ENCODE measurements at regions not wholly inside any gene's neighbourhood (a gene's known extent, or its start where the extent isn't known, plus 50 kb on each side); places are given as distances from the start of the nearest gene placed in this dataset.
"Not testable (repeated sequence)": the region's sequence is repeated elsewhere in the genome, so short reads cannot be mapped to it uniquely, and the experiment has no call there.

DNA sequence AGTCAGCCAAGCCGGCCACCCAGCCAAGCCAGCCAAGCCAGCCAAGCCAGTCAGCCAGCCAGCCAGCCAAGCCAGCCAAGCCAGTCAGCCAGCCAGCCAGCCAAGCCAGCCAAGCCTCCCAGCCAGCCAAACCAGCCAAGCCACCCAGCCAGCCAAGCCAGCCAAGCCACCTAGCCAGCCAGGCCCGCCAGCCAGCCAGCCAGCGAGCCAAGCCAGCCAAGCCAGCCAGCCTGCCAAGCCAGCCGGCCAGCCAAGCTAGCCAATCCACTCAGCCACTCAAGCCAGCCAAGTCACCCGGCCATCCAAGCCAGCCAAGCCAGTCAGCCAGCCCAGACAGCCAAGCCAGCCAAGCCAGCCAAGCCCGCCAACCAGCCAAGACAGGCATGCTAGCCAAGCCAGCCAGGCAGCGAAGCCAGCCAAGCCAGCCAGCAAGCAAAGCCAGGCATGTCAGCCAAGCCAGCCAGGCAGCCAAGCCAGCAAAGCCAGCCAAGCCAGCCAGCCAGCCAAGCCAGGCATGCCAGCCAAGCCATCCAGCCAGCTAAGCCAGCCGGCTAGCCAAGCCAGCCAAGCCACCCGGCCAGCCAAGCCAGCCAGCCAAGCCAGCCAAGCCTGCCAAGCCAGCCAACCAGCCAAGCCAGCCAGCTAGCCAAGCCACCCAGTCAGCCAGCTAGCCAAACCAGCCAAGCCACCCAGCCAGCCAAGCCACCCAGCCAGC, 351.2 kb upstream of the PLGLB2 start:
- not testable (repeated sequence) for H3K9ac ChIP-seq (ENCODE audit: low read depth in 1 of 2, low read length in 2 of 2); H3K4me1 ChIP-seq (ENCODE audit: control insufficient read depth in 1 of 2, insufficient read depth in 2 of 2, low read length in 2 of 2); H3K4me3 ChIP-seq (ENCODE audit: low read depth in 1 of 2, low read length in 2 of 2); H3K36me3 ChIP-seq (ENCODE audit: control insufficient read depth in 1 of 2, insufficient read depth in 2 of 2, low read length in 2 of 2); H3K9me3 ChIP-seq (ENCODE audit: control insufficient read depth in 1 of 2, low read length in 2 of 2); H3K27me3 ChIP-seq (ENCODE audit: control insufficient read depth in 1 of 2, insufficient read depth in 2 of 2, low read length in 2 of 2); H3K27ac ChIP-seq (ENCODE audit: low read depth, low read length)

DNA sequence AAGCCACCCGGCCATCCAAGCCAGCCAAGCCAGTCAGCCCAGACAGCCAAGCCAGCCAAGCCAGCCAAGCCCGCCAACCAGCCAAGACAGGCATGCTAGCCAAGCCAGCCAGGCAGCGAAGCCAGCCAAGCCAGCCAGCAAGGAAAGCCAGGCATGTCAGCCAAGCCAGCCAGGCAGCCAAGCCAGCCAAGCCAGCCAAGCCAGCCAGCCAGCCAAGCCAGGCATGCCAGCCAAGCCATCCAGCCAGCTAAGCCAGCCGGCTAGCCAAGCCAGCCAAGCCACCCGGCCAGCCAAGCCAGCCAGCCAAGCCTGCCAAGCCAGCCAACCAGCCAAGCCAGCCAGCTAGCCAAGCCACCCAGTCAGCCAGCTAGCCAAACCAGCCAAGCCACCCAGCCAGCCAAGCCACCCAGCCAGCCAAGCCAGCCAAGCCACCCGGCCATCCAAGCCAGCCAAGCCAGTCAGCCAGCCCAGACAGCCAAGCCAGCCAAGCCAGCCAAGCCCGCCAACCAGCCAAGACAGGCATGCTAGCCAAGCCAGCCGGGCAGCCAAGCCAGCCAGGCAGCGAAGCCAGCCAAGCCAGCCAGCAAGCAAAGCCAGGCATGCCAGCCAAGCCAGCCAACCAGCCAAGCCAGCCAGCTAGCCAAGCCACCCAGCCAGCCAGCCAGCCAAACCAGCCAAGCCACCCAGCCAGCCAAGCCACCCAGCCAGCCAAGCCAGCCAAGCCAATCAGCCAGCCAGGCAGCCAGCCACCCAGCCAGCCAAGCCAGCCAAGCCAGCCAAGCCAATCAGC, 350.4 kb upstream of the PLGLB2 start:
- H3K27me3 ChIP-seq (ENCODE audit: control insufficient read depth in 1 of 2, insufficient read depth in 2 of 2, low read length in 2 of 2); H3K4me1 ChIP-seq (ENCODE audit: control insufficient read depth in 1 of 2, insufficient read depth in 2 of 2, low read length in 2 of 2); H3K4me3 ChIP-seq (ENCODE audit: low read depth in 1 of 2, low read length in 2 of 2); H3K27ac ChIP-seq (ENCODE audit: low read depth, low read length); H3K36me3 ChIP-seq (ENCODE audit: control insufficient read depth in 1 of 2, insufficient read depth in 2 of 2, low read length in 2 of 2); H3K9ac ChIP-seq (ENCODE audit: low read depth in 1 of 2, low read length in 2 of 2); H3K9me3 ChIP-seq (ENCODE audit: control insufficient read depth in 1 of 2, low read length in 2 of 2): not testable (repeated sequence)

DNA sequence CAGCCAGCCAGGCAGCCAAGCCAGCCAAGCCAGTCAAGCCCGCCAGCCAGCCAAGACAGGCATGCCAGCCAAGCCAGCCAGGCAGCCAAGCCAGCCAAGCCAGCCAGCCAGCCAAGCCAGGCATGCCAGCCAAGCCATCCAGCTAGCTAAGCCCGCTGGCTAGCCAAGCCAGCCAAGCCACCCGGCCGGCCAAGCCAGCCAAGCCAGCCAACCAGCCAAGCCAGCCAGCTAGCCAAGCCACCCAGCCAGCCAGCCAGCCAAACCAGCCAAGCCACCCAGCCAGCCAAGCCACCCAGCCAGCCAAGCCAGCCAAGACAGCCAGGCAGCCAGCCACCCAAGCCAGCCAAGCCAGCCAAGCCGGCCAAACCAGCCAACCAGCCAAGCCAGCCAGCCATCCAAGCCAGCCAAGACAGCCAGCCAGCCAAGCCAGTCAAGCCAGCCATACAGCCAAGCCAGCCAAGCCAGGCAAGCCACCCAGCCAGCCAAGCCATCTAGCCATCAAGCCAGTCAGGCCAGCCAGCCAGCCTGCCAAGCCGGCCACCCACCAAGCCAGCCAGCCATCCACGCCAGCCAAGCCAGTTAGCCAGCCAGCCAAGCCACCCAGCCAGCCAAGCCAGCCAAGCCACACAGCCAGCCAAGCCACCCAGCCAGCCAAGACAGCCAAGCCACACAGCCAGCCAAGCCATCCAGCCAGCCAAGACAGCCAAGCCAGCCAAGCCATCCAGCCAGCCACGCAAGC, 349.2 kb upstream of the PLGLB2 start:
- H3K9ac ChIP-seq (ENCODE audit: low read depth in 1 of 2, low read length in 2 of 2); H3K9me3 ChIP-seq (ENCODE audit: control insufficient read depth in 1 of 2, low read length in 2 of 2); H3K36me3 ChIP-seq (ENCODE audit: control insufficient read depth in 1 of 2, insufficient read depth in 2 of 2, low read length in 2 of 2); H3K27me3 ChIP-seq (ENCODE audit: control insufficient read depth in 1 of 2, insufficient read depth in 2 of 2, low read length in 2 of 2); H3K27ac ChIP-seq (ENCODE audit: low read depth, low read length); H3K4me1 ChIP-seq (ENCODE audit: control insufficient read depth in 1 of 2, insufficient read depth in 2 of 2, low read length in 2 of 2); H3K4me3 ChIP-seq (ENCODE audit: low read depth in 1 of 2, low read length in 2 of 2): not testable (repeated sequence)

- no peaks in the 10 kb centered on the region for H3K36me3 ChIP-seq (ENCODE audit: control insufficient read depth in 1 of 2, insufficient read depth in 2 of 2, low read length in 2 of 2)
- H3K27ac ChIP-seq (ENCODE audit: low read depth, low read length): no peak overlapping the region
- no peak overlapping the region for H3K4me3 ChIP-seq (ENCODE audit: low read depth in 1 of 2, low read length in 2 of 2)
- H3K9ac ChIP-seq (ENCODE audit: low read depth in 1 of 2, low read length in 2 of 2): no peak overlapping the region
- H3K27me3 ChIP-seq (ENCODE audit: control insufficient read depth in 1 of 2, insufficient read depth in 2 of 2, low read length in 2 of 2): no peaks in the 10 kb centered on the region
- peaks cover 0 to 2% of the 10 kb centered on the region in 2 donors for H3K9me3 ChIP-seq (ENCODE audit: control insufficient read depth in 1 of 2, low read length in 2 of 2)
- no peaks in the 10 kb centered on the region for H3K4me1 ChIP-seq (ENCODE audit: control insufficient read depth in 1 of 2, insufficient read depth in 2 of 2, low read length in 2 of 2)
Measured at GRCh38 chr2:87401726-87402345, 346.1 kb upstream of the PLGLB2 start.

GRCh38 chr2:87403893-87404175, 344.1 kb upstream of the PLGLB2 start:
- H3K4me1 ChIP-seq (ENCODE audit: control insufficient read depth in 1 of 2, insufficient read depth in 2 of 2, low read length in 2 of 2): no peaks in the 10 kb centered on the region
- no peak overlapping the region for H3K9ac ChIP-seq (ENCODE audit: low read depth in 1 of 2, low read length in 2 of 2)
- no peaks in the 10 kb centered on the region for H3K36me3 ChIP-seq (ENCODE audit: control insufficient read depth in 1 of 2, insufficient read depth in 2 of 2, low read length in 2 of 2)
- H3K27me3 ChIP-seq (ENCODE audit: control insufficient read depth in 1 of 2, insufficient read depth in 2 of 2, low read length in 2 of 2): no peaks in the 10 kb centered on the region
- H3K9me3 ChIP-seq (ENCODE audit: control insufficient read depth in 1 of 2, low read length in 2 of 2): peaks cover 0 to 2% of the 10 kb centered on the region in 2 donors
- H3K27ac ChIP-seq (ENCODE audit: low read depth, low read length): no peak overlapping the region
- no peak overlapping the region for H3K4me3 ChIP-seq (ENCODE audit: low read depth in 1 of 2, low read length in 2 of 2)

DNA sequence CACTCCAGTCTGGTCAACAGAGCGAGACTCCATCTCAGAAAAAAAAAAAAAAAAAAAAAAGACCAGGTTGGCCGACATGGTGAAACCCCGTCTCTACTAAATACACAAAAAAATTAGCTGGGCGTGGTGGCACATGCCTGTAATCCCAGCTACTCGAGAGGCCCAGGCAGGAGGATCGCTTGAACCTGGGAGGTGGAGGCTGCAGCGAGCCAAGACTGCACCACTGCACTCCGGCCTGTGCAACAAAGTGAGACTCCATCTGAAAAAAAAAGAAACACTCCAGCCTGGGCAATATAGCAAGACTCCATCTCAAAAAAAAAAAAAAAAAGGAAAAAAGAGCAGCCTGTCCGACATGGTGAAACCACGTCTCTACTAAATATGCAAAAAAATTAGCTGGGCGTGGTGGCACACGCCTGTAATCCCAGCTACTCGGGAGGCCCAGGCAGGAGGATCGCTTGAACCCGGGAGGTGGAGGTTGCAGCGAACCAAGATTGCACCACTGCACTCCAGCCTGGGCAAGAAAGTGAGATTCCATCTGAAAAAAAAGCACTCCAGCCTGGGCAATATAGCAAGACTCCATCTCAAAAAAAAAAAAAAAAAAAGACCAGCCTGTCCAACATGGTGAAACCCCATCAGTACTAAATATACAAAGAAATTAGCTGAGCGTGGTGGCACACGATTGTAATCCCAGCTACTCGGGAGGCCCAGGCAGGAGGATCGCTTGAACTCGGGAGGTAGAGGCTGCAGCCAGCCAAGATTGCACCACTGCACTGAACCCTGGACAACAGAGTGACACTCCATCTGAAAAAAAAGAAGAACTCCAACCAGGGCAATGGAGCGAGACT, 343.3 kb upstream of the PLGLB2 start:
- not testable (repeated sequence) for H3K27me3 ChIP-seq (ENCODE audit: control insufficient read depth in 1 of 2, insufficient read depth in 2 of 2, low read length in 2 of 2); H3K9ac ChIP-seq (ENCODE audit: low read depth in 1 of 2, low read length in 2 of 2); H3K36me3 ChIP-seq (ENCODE audit: control insufficient read depth in 1 of 2, insufficient read depth in 2 of 2, low read length in 2 of 2); H3K4me1 ChIP-seq (ENCODE audit: control insufficient read depth in 1 of 2, insufficient read depth in 2 of 2, low read length in 2 of 2); H3K27ac ChIP-seq (ENCODE audit: low read depth, low read length); H3K9me3 ChIP-seq (ENCODE audit: control insufficient read depth in 1 of 2, low read length in 2 of 2); H3K4me3 ChIP-seq (ENCODE audit: low read depth in 1 of 2, low read length in 2 of 2)

- not testable (repeated sequence) for H3K4me1 ChIP-seq (ENCODE audit: control insufficient read depth in 1 of 2, insufficient read depth in 2 of 2, low read length in 2 of 2); H3K9me3 ChIP-seq (ENCODE audit: control insufficient read depth in 1 of 2, low read length in 2 of 2); H3K9ac ChIP-seq (ENCODE audit: low read depth in 1 of 2, low read length in 2 of 2); H3K27me3 ChIP-seq (ENCODE audit: control insufficient read depth in 1 of 2, insufficient read depth in 2 of 2, low read length in 2 of 2); H3K36me3 ChIP-seq (ENCODE audit: control insufficient read depth in 1 of 2, insufficient read depth in 2 of 2, low read length in 2 of 2); H3K4me3 ChIP-seq (ENCODE audit: low read depth in 1 of 2, low read length in 2 of 2); H3K27ac ChIP-seq (ENCODE audit: low read depth, low read length)
Measured at GRCh38 chr2:87405531-87406216, 342.2 kb upstream of the PLGLB2 start.

GRCh38 chr2:87406406-87407175, 341.3 kb upstream of the PLGLB2 start:
- H3K27me3 ChIP-seq (ENCODE audit: control insufficient read depth in 1 of 2, insufficient read depth in 2 of 2, low read length in 2 of 2); H3K4me1 ChIP-seq (ENCODE audit: control insufficient read depth in 1 of 2, insufficient read depth in 2 of 2, low read length in 2 of 2); H3K9ac ChIP-seq (ENCODE audit: low read depth in 1 of 2, low read length in 2 of 2); H3K27ac ChIP-seq (ENCODE audit: low read depth, low read length); H3K4me3 ChIP-seq (ENCODE audit: low read depth in 1 of 2, low read length in 2 of 2); H3K36me3 ChIP-seq (ENCODE audit: control insufficient read depth in 1 of 2, insufficient read depth in 2 of 2, low read length in 2 of 2); H3K9me3 ChIP-seq (ENCODE audit: control insufficient read depth in 1 of 2, low read length in 2 of 2): not testable (repeated sequence)

DNA sequence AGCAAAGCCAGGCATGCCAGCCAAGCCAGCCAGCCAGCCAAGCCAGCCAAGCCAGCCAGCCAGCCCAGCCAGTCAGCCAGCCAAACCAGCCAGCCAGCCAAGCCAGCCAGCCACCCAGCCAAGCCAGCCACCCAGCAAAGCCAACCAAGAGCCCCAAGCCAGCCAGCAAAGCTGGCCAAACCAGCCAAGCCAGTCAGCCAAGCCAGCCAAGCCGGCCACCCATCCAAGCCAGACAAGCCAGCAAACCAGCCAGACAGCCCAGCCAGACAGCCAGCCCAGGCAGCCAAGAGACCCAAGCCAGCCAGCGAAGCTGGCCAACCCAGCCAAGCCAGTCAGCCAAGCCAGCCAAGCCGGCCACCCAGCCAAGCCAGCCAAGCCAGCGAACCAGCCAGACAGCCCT, 338.3 kb upstream of the PLGLB2 start:
- H3K27me3 ChIP-seq (ENCODE audit: control insufficient read depth in 1 of 2, insufficient read depth in 2 of 2, low read length in 2 of 2); H3K4me1 ChIP-seq (ENCODE audit: control insufficient read depth in 1 of 2, insufficient read depth in 2 of 2, low read length in 2 of 2); H3K9me3 ChIP-seq (ENCODE audit: control insufficient read depth in 1 of 2, low read length in 2 of 2); H3K36me3 ChIP-seq (ENCODE audit: control insufficient read depth in 1 of 2, insufficient read depth in 2 of 2, low read length in 2 of 2); H3K9ac ChIP-seq (ENCODE audit: low read depth in 1 of 2, low read length in 2 of 2); H3K27ac ChIP-seq (ENCODE audit: low read depth, low read length); H3K4me3 ChIP-seq (ENCODE audit: low read depth in 1 of 2, low read length in 2 of 2): not testable (repeated sequence)

All from duodenal mucosa (tissue), 2 donors.